Activated CD8-positive, alpha-beta T cell treated with anti-CD3 and anti-CD28 coated beads for 36 hours (primary cell): ENCODE measurements at regions not wholly inside any gene's neighbourhood (a gene's known extent, or its start where the extent isn't known, plus 50 kb on each side); places are given as distances from the start of the nearest gene placed in this dataset.
A peak's percentile ranks its signal among the peaks of the same experiment; 100 is the strongest.

Experiments used
- ATAC-seq: fragments of 200-7000 bp; cut with Tn5 transposase; one replicate; pipeline ENCODE4 v1.10.0; 2021; ENCODE audit warnings: mild to moderate bottlenecking, moderate library complexity
- CTCF ChIA-PET: fragments of 350-600 bp; sonication (Branson Sonifier 250); formaldehyde crosslinking; loops from one replicate; lab custom pipeline; 2021; ENCODE audit warnings: antibody characterized with exemption; lab: Charles Lee
- POLR2A ChIA-PET: fragments of 350-600 bp; sonication (Branson Sonifier 250); formaldehyde crosslinking; loops from one replicate; lab custom pipeline; 2021; ENCODE audit warnings: antibody characterized with exemption; lab: Charles Lee
- DNase-seq: peaks from one replicate; pipeline ENCODE4 v3.0.0-alpha.2; 2020
- H3K27ac Mint-ChIP-seq: one replicate; pipeline ENCODE4 v1.8.0; 2021; ENCODE audit warnings: mild to moderate bottlenecking, mixed read lengths
- H3K27me3 Mint-ChIP-seq: one replicate; pipeline ENCODE4 v1.8.0; 2021; ENCODE audit warnings: mixed read lengths
- H3K36me3 Mint-ChIP-seq: one replicate; pipeline ENCODE4 v1.8.0; 2021; ENCODE audit warnings: low read depth, mixed read lengths
- H3K4me1 Mint-ChIP-seq: one replicate; pipeline ENCODE4 v1.8.0; 2021; ENCODE audit warnings: low read depth, mixed read lengths
- H3K4me3 Mint-ChIP-seq: one replicate; pipeline ENCODE4 v1.8.0; 2021; ENCODE audit warnings: mild to moderate bottlenecking, moderate library complexity, mixed read lengths
- H3K9me3 Mint-ChIP-seq: one replicate; pipeline ENCODE4 v1.8.0; 2021; ENCODE audit warnings: mixed read lengths
- CTCF ChIP-seq: fragments of 200-600 bp; IDR thresholded peaks from one replicate; pipeline ENCODE4 v1.8.0; 2022; ENCODE audit warnings: antibody characterized with exemption, mild to moderate bottlenecking
- intact Hi-C: fragments of 100-400 bp; cut with micrococcal nuclease; formaldehyde crosslinking; loops from one replicate; pipeline ENCODE4 v1.10.0; 2022

- Mint-ChIP-seq H3K36me3 (no peaks in the 10 kb centered on the region), H3K4me1 (peaks cover 3% of the 10 kb centered on the region), H3K9me3 (no peaks in the 10 kb centered on the region), H3K4me3 (no peak overlapping the region), H3K27me3 (peaks cover 19% of the 10 kb centered on the region), H3K27ac (no peak overlapping the region)
- DNase-seq (no peak), ATAC-seq (no peak)
- TF ChIP-seq CTCF, result no peak
- ChIA-PET CTCF (interaction anchor here (1.3 kb wide), 1 partner anchor 10 kb away, joined by 3 read pairs; no protein-coding TSS in a partner anchor), POLR2A (interaction anchor here (1.5 kb wide), 1 partner anchor 28 kb away, joined by 5 read pairs; no protein-coding TSS in a partner anchor)
- intact Hi-C loops, result no loop called here
Observed at GRCh38 chr16:79295162-79295561, 305.4 kb downstream of the MAF start.

GRCh38 chr16:79294568-79294967 lies 306.0 kb downstream of the MAF start:
- Mint-ChIP-seq H3K4me1 (peaks cover 3% of the 10 kb centered on the region), H3K9me3 (no peaks in the 10 kb centered on the region), H3K4me3 (no peak overlapping the region), H3K27ac (no peak overlapping the region), H3K36me3 (no peaks in the 10 kb centered on the region), H3K27me3 (peaks cover 21% of the 10 kb centered on the region)
- intact Hi-C loops, result no loop called here
- no peak for TF ChIP-seq CTCF
- CTCF ChIA-PET, result interaction anchor here (1.3 kb wide), 1 partner anchor 9 kb away, joined by 3 read pairs; no protein-coding TSS in a partner anchor
- ATAC-seq (no peak), DNase-seq (no peak)
- POLR2A ChIA-PET, result interaction anchor here (1.5 kb wide), 1 partner anchor 29 kb away, joined by 5 read pairs; no protein-coding TSS in a partner anchor

- no peak overlapping the region for H3K27ac Mint-ChIP-seq
- no peaks in the 10 kb centered on the region for H3K9me3 Mint-ChIP-seq
- POLR2A ChIA-PET, result interaction anchor here (1.5 kb wide), 1 partner anchor 29 kb away, joined by 5 read pairs; no protein-coding TSS in a partner anchor
- H3K27me3 Mint-ChIP-seq, result peaks cover 26% of the 10 kb centered on the region
- intact Hi-C loops, result no loop called here
- H3K4me3 Mint-ChIP-seq, result no peak overlapping the region
- CTCF ChIA-PET, result interaction anchor here (1.3 kb wide), 1 partner anchor 8 kb away, joined by 3 read pairs; no protein-coding TSS in a partner anchor
- H3K36me3 Mint-ChIP-seq, result no peaks in the 10 kb centered on the region
- ATAC-seq, result no peak
- H3K4me1 Mint-ChIP-seq, result peaks cover 3% of the 10 kb centered on the region
- TF ChIP-seq CTCF, result no peak
- no peak for DNase-seq
Observed at GRCh38 chr16:79293836-79294460, 306.6 kb downstream of the MAF start.

GRCh38 chr16:79288066-79288465 lies 312.5 kb downstream of the MAF start:
- intact Hi-C loops, result no loop called here
- POLR2A ChIA-PET, result no interaction called here

More at GRCh38 chr16:79288066-79288465, 312.5 kb downstream of the MAF start:
- no peak overlapping the region for H3K27ac Mint-ChIP-seq
- no peaks in the 10 kb centered on the region for H3K9me3 Mint-ChIP-seq
- peaks cover 26% of the 10 kb centered on the region for H3K27me3 Mint-ChIP-seq
- no peaks in the 10 kb centered on the region for H3K36me3 Mint-ChIP-seq
- H3K4me3 Mint-ChIP-seq, result no peak overlapping the region
- CTCF ChIA-PET, result interaction anchor here (1.3 to 1.4 kb wide), 2 partner anchors 9 to 19 kb away, joined by 3 to 4 read pairs; no protein-coding TSS in a partner anchor
- H3K4me1 Mint-ChIP-seq, result peaks cover 33% of the 10 kb centered on the region
- no peak for TF ChIP-seq CTCF
- DNase-seq (peak; percentile 41), ATAC-seq (peak; percentile 76)
